ENCODE measurements at regions not wholly inside any gene's neighbourhood (a gene's known extent, or its start where the extent isn't known, plus 50 kb on each side); places are given as distances from the start of the nearest gene placed in this dataset.

GRCh38 chr6:105784179-105784578 lies 302.0 kb upstream of the PRDM1 start:
- H3K36me3 ChIP-seq (ENCODE audit: insufficient read depth, low read length): no peaks in the 10 kb centered on the region
- Mint-ChIP-seq H3K4me3 (no peak overlapping the region), H3K27ac (no peak overlapping the region), H3K9me3 (no peaks in the 10 kb centered on the region), H3K27me3 (no peaks in the 10 kb centered on the region), H3K4me1 (ENCODE audit: low read depth) (peaks cover 67% of the 10 kb centered on the region), H3K36me3 (ENCODE audit: low read depth) (no peaks in the 10 kb centered on the region)
- H3K27me3 ChIP-seq (ENCODE audit: control insufficient read depth in 1 of 2, insufficient read depth in 2 of 2, low read length in 2 of 2): no peaks in the 10 kb centered on the region
- no peak overlapping the region for H3K4me3 ChIP-seq (ENCODE audit: low read length)
- ChIA-PET POLR2A (no interaction called here), CTCF (no interaction called here)
- H3K9me3 ChIP-seq (ENCODE audit: control insufficient read depth in 1 of 2, insufficient read depth in 1 of 2, low read length in 2 of 2): no peaks in the 10 kb centered on the region
- no peak for TF ChIP-seq CTCF (IDR thresholded peaks at IDR 0.05)
- no peak for DNase-seq
- no peak for ATAC-seq (ENCODE audit: poor library complexity)
- H3K4me1 ChIP-seq (ENCODE audit: insufficient read depth, low read length): peaks cover 24% of the 10 kb centered on the region
- no peak overlapping the region for H3K27ac ChIP-seq (ENCODE audit: low read depth in 1 of 2, low read length in 2 of 2)
- intact Hi-C loops (cut with DNase I, micrococcal nuclease): no loop called here

GRCh38 chr6:105783333-105783935 lies 302.7 kb upstream of the PRDM1 start:
- no peaks in the 10 kb centered on the region for H3K36me3 Mint-ChIP-seq (ENCODE audit: low read depth)
- ATAC-seq (ENCODE audit: poor library complexity): no peak

GRCh38 chr6:105781915-105782314 lies 304.2 kb upstream of the PRDM1 start:
- H3K27me3 ChIP-seq (ENCODE audit: control insufficient read depth in 1 of 2, insufficient read depth in 2 of 2, low read length in 2 of 2): no peaks in the 10 kb centered on the region
- H3K4me1 Mint-ChIP-seq (ENCODE audit: low read depth): peaks cover 69% of the 10 kb centered on the region
- H3K36me3 ChIP-seq (ENCODE audit: insufficient read depth, low read length): no peaks in the 10 kb centered on the region
- ChIA-PET CTCF (no interaction called here), POLR2A (interaction anchor here (1.0 to 2.1 kb wide), 5 partner anchors 211 to 544 kb away, joined by 3 to 9 read pairs (median 3); partner anchors contain the start of gene ATG5)
- ATAC-seq (ENCODE audit: poor library complexity) (peak; percentile 79), DNase-seq (peak in 3 of 14 experiments; percentile 63 to 70 (median 68))
- no peaks in the 10 kb centered on the region for H3K36me3 Mint-ChIP-seq (ENCODE audit: low read depth)
- peak overlapping the region; percentile 29 for H3K4me3 ChIP-seq (ENCODE audit: low read length)
- intact Hi-C loops (cut with DNase I, micrococcal nuclease): no loop called here
- H3K4me1 ChIP-seq (ENCODE audit: insufficient read depth, low read length): peaks cover 14% of the 10 kb centered on the region
- H3K9me3 Mint-ChIP-seq: no peaks in the 10 kb centered on the region
- H3K27ac ChIP-seq (ENCODE audit: low read depth in 1 of 2, low read length in 2 of 2): peak overlapping the region in 1 of 2 donors; percentile 18
- H3K9me3 ChIP-seq (ENCODE audit: control insufficient read depth in 1 of 2, insufficient read depth in 1 of 2, low read length in 2 of 2): no peaks in the 10 kb centered on the region
- H3K27me3 Mint-ChIP-seq: no peaks in the 10 kb centered on the region
- H3K27ac Mint-ChIP-seq: peak overlapping the region; percentile 71
- peak overlapping the region; percentile 42 for H3K4me3 Mint-ChIP-seq
- TF ChIP-seq CTCF (IDR thresholded peaks at IDR 0.05): no peak

More at GRCh38 chr6:105783333-105783935, 302.7 kb upstream of the PRDM1 start:
- Histone ChIP-seq H3K36me3 (ENCODE audit: insufficient read depth, low read length) (no peaks in the 10 kb centered on the region), H3K4me1 (ENCODE audit: insufficient read depth, low read length) (peaks cover 24% of the 10 kb centered on the region), H3K27me3 (ENCODE audit: control insufficient read depth in 1 of 2, insufficient read depth in 2 of 2, low read length in 2 of 2) (no peaks in the 10 kb centered on the region), H3K4me3 (ENCODE audit: low read length) (no peak overlapping the region), H3K9me3 (ENCODE audit: control insufficient read depth in 1 of 2, insufficient read depth in 1 of 2, low read length in 2 of 2) (no peaks in the 10 kb centered on the region), H3K27ac (ENCODE audit: low read depth in 1 of 2, low read length in 2 of 2) (no peak overlapping the region)
- H3K4me3 Mint-ChIP-seq: no peak overlapping the region
- no peak overlapping the region for H3K27ac Mint-ChIP-seq
- POLR2A ChIA-PET: no interaction called here
- H3K27me3 Mint-ChIP-seq: no peaks in the 10 kb centered on the region
- no peaks in the 10 kb centered on the region for H3K9me3 Mint-ChIP-seq
- CTCF ChIA-PET: no interaction called here
- peak in 2 of 14 experiments; percentile 23 to 25 for DNase-seq
- H3K4me1 Mint-ChIP-seq (ENCODE audit: low read depth): peaks cover 73% of the 10 kb centered on the region
- no peak for TF ChIP-seq CTCF (IDR thresholded peaks at IDR 0.05)
- intact Hi-C loops (cut with DNase I, micrococcal nuclease): no loop called here
